ENCODE measurements at regions not wholly inside any gene's neighbourhood (a gene's known extent, or its start where the extent isn't known, plus 50 kb on each side); places are given as distances from the start of the nearest gene placed in this dataset.

- Mint-ChIP-seq H3K4me3 (no peak overlapping the region), H3K4me1 (no peaks in the 10 kb centered on the region), H3K27ac (no peak overlapping the region), H3K9me3 (peaks cover 5 to 28% (median 8%) of the 10 kb centered on the region in 7 donors), H3K27me3 (ENCODE audit: low read depth in 3 of 3) (peaks cover 6 to 13% (median 9%) of the 10 kb centered on the region in 3 donors), H3K36me3 (no peaks in the 10 kb centered on the region)
- Histone ChIP-seq H3K4me1 (ENCODE audit: control insufficient read depth in 1 of 2, insufficient read depth in 2 of 2, low read length in 2 of 2) (no peaks in the 10 kb centered on the region), H2AFZ (ENCODE audit: insufficient read depth, low read depth, low read length, poor library complexity, severe bottlenecking) (no peak overlapping the region), H3K27me3 (ENCODE audit: control insufficient read depth in 2 of 2, insufficient read depth in 2 of 2, low read length in 2 of 2) (no peaks in the 10 kb centered on the region), H3K4me2 (replicated peaks; ENCODE audit: extremely low read depth, low read length, poor library complexity, severe bottlenecking) (no peak overlapping the region), H3K27ac (ENCODE audit: low read depth in 1 of 2, low read length in 2 of 2) (no peak overlapping the region), H4K20me1 (ENCODE audit: insufficient read depth, low read length) (no peaks in the 10 kb centered on the region), H3K9me3 (replicated peaks in 1 of 2; ENCODE audit: control insufficient read depth in 1 of 2, insufficient read depth in 1 of 2, low read length in 2 of 2) (peaks cover 5 to 8% of the 10 kb centered on the region in 2 donors), H3K79me2 (ENCODE audit: insufficient read depth, low read length) (no peaks in the 10 kb centered on the region), H3K9ac (ENCODE audit: insufficient read depth, low read length, poor library complexity, severe bottlenecking) (no peak overlapping the region), H3K4me3 (replicated peaks in 1 of 3; ENCODE audit: low read depth in 2 of 3, low read length in 3 of 3) (no peak overlapping the region), H3K36me3 (replicated peaks in 1 of 2; ENCODE audit: control insufficient read depth in 1 of 2, insufficient read depth in 2 of 2, low read length in 2 of 2) (no peaks in the 10 kb centered on the region)
- intact Hi-C loops (cut with micrococcal nuclease), result no loop called here
- 86% methylated on average over 1 of the region's 5 CpGs for WGBS (ENCODE audit: insufficient coverage)
- DNase-seq, result no peak
- TF ChIP-seq CTCF (IDR thresholded peaks at IDR 0.05), result no peak
Observed at GRCh38 chr12:113582521-113583218, 111.0 kb upstream of the LHX5 start.

- H4K20me1 ChIP-seq (ENCODE audit: insufficient read depth, low read length), result no peaks in the 10 kb centered on the region
- H3K9ac ChIP-seq (ENCODE audit: insufficient read depth, low read length, poor library complexity, severe bottlenecking), result no peak overlapping the region
- no peaks in the 10 kb centered on the region for H3K4me1 ChIP-seq (ENCODE audit: control insufficient read depth in 1 of 2, insufficient read depth in 2 of 2, low read length in 2 of 2)
- Mint-ChIP-seq H3K36me3 (no peaks in the 10 kb centered on the region), H3K27me3 (ENCODE audit: low read depth in 3 of 3) (peaks cover 3 to 11% (median 8%) of the 10 kb centered on the region in 3 donors), H3K4me3 (no peak overlapping the region), H3K9me3 (peaks cover 5 to 22% (median 8%) of the 10 kb centered on the region in 7 donors), H3K27ac (no peak overlapping the region), H3K4me1 (no peaks in the 10 kb centered on the region)
- H3K27ac ChIP-seq (ENCODE audit: low read depth in 1 of 2, low read length in 2 of 2), result no peak overlapping the region
- no peak for DNase-seq
- H3K9me3 ChIP-seq (replicated peaks in 1 of 2; ENCODE audit: control insufficient read depth in 1 of 2, insufficient read depth in 1 of 2, low read length in 2 of 2), result peaks cover 5 to 8% of the 10 kb centered on the region in 2 donors
- H2AFZ ChIP-seq (ENCODE audit: insufficient read depth, low read depth, low read length, poor library complexity, severe bottlenecking), result no peak overlapping the region
- no peak overlapping the region for H3K4me3 ChIP-seq (replicated peaks in 1 of 3; ENCODE audit: low read depth in 2 of 3, low read length in 3 of 3)
- no peak for TF ChIP-seq CTCF (IDR thresholded peaks at IDR 0.05)
- H3K79me2 ChIP-seq (ENCODE audit: insufficient read depth, low read length), result no peaks in the 10 kb centered on the region
- no peaks in the 10 kb centered on the region for H3K27me3 ChIP-seq (ENCODE audit: control insufficient read depth in 2 of 2, insufficient read depth in 2 of 2, low read length in 2 of 2)
- no peak overlapping the region for H3K4me2 ChIP-seq (replicated peaks; ENCODE audit: extremely low read depth, low read length, poor library complexity, severe bottlenecking)
- H3K36me3 ChIP-seq (replicated peaks in 1 of 2; ENCODE audit: control insufficient read depth in 1 of 2, insufficient read depth in 2 of 2, low read length in 2 of 2), result no peaks in the 10 kb centered on the region
- intact Hi-C loops (cut with micrococcal nuclease), result no loop called here
Observed at GRCh38 chr12:113581342-113581741, 109.7 kb upstream of the LHX5 start.

Measured in CD14-positive monocyte (primary cell).